HG03442 (cell line): ENCODE measurements at regions not wholly inside any gene's neighbourhood (a gene's known extent, or its start where the extent isn't known, plus 50 kb on each side); places are given as distances from the start of the nearest gene placed in this dataset.

Source experiments
- ATAC-seq: cut with Tn5 transposase; IDR thresholded peaks from one replicate; pipeline ENCODE4 v1.9.1; 2021; ENCODE audit warnings: mild to moderate bottlenecking, moderate library complexity; ENCODE audit not compliant: unreplicated experiment

- ATAC-seq = no peak
Measured at GRCh38 chr10:90179696-90180407, 478.5 kb downstream of the KIF20B start.

GRCh38 chr10:90180886-90181691 lies 479.7 kb downstream of the KIF20B start:
- ATAC-seq = no peak

GRCh38 chr10:90192825-90193224 lies 491.4 kb downstream of the KIF20B start:
- ATAC-seq = no peak

DNA sequence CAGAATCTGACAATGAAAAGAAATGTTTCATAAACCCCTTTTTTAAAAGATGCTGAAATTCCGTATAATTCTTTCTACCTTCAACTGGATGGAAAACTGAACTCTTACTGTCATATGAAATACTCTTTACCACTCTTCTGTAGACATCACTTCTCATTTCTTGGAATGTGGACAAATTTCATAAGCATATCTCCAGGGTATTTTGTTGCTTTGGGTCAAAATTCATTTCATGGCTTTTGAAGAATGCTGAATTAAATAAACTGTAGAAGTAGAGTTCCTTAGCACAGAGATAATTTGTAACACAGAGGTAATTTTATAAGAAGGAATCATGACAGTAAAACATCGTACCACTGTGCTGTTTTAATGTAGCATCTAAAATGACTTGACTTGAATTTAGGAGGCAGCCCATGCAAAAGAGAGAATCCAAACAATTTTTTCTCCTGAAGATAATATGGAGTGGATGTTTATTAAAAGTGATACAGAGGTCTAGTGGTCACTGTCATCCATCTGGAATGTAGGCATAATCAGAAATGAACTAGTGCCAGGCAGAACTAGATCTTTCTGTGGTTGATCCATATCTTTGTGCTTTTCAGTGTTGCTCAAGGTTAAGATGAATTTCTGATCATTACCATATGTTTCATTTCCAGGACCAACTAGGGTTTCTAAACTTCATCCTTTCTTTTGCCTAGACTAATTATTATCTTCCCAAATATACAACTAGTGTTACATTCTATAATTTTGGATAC lies 492.0 kb downstream of the KIF20B start:
- ATAC-seq = no peak

GRCh38 chr10:90195288-90195840 lies 494.0 kb downstream of the KIF20B start:
- no peak for ATAC-seq

DNA sequence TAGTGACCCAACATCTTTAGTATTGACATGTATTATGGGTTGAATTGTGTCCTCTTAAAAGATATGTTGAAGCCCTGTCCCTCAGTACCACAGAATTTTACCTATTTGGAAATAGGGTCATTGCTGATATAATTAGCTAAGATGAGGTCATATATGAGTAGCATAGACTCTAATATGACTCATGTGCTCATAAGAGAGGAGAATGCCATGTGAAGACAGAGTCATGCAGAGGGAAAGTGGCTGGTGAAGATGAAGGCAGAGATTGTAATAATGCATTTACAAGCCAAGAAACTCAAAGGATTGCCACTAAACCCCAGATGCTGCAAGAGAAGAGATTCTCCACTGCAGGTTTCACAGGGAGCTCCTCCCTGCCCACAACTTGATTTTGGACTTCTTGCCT lies 496.4 kb downstream of the KIF20B start:
- ATAC-seq = no peak

DNA sequence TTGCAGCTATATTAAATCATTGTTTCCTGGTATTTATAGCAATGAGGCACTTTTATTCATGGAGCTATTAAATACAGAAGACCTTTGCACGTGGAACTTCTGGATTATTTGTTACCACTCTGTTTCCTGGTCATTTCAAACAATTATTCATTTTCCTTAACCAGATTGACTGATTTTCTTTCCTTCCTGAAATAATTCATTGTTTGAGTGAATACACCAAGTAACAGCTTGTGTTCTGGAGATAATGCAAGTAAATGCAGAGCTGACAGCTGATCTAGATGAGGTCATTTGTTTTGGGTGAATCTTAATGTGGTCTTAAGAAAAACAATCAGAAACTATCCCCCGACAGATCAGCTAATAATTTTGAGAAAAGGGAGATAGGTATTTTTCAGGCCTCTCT lies 497.7 kb downstream of the KIF20B start:
- no peak for ATAC-seq

DNA sequence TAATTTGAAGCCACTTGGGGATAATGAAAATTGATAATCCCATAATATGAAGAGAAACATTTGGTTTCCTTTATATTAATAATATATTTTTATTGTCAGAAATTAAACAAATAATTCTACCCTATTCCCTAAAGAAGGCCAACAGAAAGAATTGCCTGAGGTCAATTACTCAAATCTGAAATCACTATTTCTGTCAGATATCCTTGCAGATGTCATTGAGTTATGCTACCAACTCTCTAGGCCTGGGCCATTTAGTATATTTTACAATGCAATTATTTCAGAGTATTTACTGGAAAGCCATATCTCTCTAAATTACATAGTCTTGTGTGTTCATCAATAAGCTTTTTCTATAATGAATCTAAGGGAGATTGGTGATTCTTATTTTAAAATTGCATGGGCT lies 498.1 kb downstream of the KIF20B start:
- ATAC-seq = no peak

DNA sequence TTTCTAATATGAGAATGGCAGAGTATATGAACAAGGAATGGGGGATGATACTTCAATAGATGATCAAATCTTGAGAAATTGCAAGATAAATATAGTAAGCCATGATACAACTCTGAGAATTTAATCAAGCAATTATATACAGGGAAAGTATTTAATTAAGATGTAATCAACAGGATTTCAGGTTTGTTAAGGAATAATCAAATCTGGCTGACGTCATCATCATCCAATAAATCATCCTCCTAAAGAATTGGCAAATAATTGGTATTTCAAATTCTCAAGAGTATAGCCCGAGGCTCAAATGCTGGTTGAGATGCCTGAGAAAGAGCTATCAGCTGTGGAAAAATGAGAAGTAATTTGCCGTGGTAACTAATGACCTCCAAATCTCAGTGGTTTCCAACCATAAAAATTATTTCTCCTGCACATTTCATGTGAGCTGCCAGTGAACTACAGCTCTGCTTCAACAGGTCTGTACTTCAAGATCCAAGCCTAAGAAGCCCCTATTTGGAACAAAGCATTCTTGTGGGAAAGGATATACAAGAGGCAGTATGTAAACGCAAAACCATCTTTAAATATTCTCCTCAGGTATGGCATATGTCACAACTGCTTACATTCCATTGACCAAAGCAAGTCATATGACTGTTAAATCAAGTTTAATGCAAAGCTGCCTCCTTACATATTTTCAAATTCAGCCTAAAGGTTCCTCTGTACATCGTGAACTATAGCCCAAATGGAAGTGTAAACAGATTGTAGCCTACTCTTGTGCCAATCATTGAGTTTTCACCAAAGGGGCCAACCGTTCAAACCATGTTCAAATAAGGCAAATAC lies 503.0 kb downstream of the KIF20B start:
- ATAC-seq = no peak

DNA sequence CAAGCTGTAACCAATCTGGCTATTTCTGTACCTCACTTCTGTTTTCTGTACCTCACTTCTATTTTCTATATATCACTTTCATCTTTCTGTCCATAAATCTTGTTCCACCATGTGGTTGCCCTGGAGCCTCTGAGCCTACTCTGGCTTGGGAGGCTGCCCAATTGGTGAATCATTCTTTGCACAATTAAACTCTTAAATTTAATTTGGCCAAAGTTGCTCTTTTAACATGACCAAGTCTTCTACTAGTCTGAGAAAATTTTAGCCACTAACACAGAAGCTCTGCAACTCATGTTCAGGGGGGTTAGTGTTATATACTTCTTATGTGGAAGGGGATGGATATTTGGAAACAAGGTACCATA lies 503.5 kb downstream of the KIF20B start:
- ATAC-seq = no peak

DNA sequence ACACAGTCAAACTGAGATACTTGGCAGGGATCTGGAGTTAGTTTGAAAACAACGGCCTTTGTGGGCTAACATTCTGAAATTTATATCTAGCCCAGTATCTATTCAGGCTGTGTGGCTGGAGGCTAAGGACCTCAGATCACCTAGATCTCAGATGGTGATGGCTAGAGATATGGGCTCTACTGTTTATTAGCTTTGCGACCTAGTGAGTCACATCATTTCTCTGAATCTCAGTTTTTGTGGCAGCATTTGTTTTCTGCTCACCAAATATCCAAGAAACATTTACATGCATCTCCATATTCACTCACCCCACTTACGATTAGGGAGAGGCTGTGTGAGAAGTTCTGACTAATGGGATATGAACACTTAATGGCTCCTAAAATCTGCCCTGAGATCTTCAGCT lies 503.9 kb downstream of the KIF20B start:
- ATAC-seq = no peak

DNA sequence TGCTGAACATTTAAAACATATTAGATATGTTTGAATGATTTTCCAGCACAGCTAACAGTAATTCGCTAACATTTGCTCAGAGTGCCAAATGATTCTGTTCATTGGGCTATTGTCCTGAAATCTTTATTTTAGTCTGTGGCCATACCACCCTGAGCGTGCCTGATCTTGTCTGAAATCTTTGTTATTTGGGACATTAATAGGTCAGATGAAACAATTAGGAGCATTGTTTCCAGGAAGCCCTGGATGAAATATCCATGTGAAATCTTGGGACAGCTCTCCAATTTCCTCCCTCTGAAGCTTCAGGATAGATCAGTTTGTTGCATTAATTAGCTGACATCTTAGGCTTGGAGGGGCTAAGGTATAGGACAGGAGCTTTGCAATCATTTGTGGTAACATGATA lies 512.0 kb downstream of the KIF20B start:
- no peak for ATAC-seq

DNA sequence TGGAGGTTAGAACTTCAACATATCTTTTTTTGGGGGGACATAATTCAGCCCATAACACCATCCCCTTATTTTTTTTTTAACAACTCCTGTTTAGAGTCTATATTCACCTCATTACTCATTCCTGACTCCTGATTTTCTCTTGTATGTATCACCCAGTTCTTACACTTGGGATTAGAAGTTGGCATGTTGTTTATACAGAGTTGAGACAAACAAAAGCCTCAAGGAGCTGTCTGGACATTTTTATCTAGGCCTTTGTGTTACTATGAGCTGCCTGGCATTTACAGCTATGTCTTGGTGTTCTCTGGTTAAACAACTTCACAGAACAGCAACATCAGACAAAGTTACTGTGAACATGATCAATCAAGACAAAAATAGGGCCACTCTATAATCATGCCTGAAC lies 517.5 kb downstream of the KIF20B start:
- no peak for ATAC-seq

DNA sequence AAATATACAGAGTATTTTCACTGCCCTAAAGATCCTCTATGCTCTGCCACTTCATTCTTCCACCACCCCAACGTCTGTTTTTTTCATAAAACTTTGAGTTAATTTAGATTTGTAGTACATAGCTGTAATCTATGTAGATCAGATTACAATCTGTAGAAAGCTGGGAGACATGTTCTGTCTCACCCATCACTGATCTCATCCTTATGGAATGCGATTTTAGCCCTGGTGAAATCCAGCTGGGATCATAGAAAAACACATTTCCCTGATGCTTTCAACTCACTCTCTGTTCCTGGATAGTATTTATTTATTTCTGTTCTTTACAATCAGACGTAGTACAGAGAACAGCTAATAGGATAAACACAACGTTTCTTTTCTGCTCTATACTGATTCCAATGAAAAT lies 521.0 kb downstream of the KIF20B start:
- ATAC-seq = no peak

GRCh38 chr10:90222939-90223338 lies 521.5 kb downstream of the KIF20B start:
- ATAC-seq = no peak

DNA sequence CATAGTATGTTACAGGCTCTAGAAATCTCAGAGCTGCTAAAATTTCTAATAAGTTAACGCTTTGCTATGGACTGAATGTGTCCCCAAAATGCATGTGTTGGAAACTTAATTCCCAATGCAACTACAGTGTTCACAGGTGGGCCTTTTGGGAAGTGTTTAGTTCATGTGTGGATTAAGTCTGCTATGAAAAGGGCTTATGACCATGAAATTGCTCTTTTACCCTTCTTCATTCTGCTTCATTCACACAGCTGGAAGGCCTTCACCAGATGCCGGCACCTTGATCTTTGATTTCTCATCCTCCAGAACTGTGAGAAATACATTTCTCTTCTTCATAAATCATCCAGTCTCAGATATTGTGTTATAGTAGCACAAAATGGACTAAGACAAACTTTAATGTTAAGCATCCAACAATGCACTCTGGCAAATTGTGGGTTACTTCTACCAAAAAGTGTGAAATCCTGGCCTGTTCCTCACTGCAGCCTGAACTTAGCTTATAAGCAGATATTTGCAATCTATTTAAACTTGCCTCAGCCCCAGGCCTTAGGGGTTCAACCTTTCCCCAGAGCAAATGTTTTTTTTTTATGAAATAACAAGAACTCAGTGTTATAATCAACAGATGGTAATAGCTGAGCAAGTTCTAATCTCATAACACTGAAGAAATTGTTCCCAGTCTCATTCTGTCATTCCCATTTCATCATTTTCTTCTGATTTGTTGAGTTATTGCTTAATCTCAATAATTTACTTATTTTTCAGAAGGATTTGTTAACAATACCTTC lies 523.6 kb downstream of the KIF20B start:
- ATAC-seq = no peak

GRCh38 chr10:90226517-90226916 lies 525.1 kb downstream of the KIF20B start:
- ATAC-seq = no peak

GRCh38 chr10:90227217-90227656 lies 525.8 kb downstream of the KIF20B start:
- ATAC-seq = no peak

DNA sequence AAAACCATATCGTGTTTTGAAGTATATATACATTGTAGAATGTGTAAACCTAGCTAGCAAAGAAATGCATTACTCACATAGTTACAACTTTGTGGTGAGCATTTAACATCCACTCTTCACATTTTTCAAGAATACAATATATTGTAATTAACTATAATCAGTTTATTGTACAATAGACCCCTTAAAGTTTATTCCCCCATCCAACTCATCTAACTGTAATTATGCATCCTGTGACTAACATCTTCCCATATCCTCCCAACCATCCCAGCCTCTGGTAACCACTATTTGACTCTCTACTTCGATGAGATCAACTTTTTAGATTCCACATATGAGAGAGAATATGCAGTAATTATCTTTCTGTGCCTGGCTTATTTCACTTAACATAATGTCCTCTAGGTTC lies 526.4 kb downstream of the KIF20B start:
- ATAC-seq = no peak

DNA sequence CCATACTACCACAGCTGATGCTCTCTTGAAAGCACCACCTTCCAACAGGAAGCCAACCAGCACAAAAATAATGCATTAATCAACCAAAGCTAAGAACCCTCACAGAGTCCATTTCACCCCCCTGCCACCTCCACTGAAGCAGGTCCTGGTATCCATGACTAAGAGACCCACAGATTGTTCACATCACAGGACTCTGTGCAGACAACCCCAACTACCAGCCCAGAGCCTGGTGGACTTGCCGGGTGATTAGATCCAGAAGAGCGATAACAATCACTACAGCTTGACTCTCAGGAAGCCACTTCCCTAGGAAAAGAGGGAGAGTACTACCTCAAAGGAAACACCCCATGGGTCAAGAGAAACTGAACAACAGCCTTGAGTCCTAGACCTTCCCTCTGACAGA lies 528.1 kb downstream of the KIF20B start:
- no peak for ATAC-seq
